LNCAP (cell line): ENCODE measurements at regions not wholly inside any gene's neighbourhood (a gene's known extent, or its start where the extent isn't known, plus 50 kb on each side); places are given as distances from the start of the nearest gene placed in this dataset.

Source experiments
- TF ChIP-seq, protein P1 (sequence below): fragments of 450-650 bp; IDR thresholded peaks from 2 replicates; pipeline ENCODE4 v1.5.1; 2017; ENCODE audit warnings: mild to moderate bottlenecking

- TF ChIP-seq, protein P1, sequence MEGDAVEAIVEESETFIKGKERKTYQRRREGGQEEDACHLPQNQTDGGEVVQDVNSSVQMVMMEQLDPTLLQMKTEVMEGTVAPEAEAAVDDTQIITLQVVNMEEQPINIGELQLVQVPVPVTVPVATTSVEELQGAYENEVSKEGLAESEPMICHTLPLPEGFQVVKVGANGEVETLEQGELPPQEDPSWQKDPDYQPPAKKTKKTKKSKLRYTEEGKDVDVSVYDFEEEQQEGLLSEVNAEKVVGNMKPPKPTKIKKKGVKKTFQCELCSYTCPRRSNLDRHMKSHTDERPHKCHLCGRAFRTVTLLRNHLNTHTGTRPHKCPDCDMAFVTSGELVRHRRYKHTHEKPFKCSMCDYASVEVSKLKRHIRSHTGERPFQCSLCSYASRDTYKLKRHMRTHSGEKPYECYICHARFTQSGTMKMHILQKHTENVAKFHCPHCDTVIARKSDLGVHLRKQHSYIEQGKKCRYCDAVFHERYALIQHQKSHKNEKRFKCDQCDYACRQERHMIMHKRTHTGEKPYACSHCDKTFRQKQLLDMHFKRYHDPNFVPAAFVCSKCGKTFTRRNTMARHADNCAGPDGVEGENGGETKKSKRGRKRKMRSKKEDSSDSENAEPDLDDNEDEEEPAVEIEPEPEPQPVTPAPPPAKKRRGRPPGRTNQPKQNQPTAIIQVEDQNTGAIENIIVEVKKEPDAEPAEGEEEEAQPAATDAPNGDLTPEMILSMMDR, result no peak
Observed at GRCh38 chrX:10971759-10972158, 139.4 kb upstream of the HCCS start.

- TF ChIP-seq, protein P1, result no peak
Observed at GRCh38 chrX:10972706-10973105, 138.4 kb upstream of the HCCS start.

DNA sequence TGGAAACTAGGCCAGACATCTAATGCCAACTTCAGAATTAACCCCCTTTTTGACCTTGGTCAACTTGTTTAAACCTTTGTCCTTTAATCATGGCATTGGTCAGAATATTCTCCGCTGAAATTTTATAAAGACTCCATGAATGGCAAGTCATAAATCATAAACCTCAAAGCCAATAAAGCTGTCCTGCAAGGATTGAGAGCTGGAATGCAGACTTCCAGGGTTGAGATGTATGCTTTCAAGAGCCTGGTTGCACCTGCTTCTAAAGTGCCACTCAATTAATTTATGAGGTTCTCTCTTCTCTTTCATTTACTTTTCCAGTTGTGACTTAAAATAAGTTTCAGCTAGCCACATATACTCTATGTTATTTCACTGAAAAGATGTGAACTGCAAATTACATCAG lies 136.2 kb upstream of the HCCS start:
- TF ChIP-seq, protein P1, result no peak

- TF ChIP-seq, protein P1, result no peak
Observed at GRCh38 chrX:10979956-10980355, 131.2 kb upstream of the HCCS start.

GRCh38 chrX:10981506-10981905 lies 129.6 kb upstream of the HCCS start:
- TF ChIP-seq, protein P1, result no peak

- TF ChIP-seq, protein P1, result no peak
Observed at GRCh38 chrX:10983526-10983925, 127.6 kb upstream of the HCCS start.

DNA sequence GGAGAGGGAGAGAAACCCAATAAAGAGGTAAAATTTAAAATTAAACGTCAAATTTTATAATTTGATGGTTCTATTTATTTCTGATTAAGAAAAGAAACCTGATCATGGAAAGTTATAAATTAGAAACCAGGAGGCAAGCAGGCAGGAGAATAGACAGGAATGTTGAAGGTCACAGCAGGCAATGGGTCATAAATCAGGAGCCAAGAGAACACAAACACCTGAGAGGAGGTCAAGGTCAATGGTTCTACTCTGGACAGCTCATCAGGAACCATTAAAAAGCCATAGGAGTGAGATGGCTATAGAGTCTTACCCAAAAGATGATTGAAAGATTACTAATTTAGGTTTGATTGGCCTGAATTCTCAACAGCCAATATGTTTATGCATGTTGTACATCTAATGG lies 126.9 kb upstream of the HCCS start:
- TF ChIP-seq, protein P1, result no peak

DNA sequence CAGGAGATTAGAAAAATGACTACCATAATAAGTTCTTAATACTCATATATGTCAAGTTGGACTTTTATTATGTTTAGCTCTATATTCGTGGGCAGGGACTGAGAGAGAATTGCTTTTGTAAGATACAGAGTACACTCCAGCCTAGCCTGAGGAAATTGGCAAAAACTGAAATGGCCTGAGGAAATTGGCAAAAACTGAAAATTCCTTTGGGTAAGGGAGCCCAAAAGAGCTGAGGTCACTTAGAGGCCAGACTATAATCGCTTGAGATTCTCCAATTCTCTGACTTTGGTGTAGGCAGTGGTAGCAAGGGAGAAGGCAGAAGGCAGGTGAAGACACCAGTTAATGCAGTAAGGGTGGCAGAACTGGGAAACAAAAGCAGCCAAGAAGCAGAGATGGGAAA lies 124.5 kb upstream of the HCCS start:
- TF ChIP-seq, protein P1, result no peak
